ENCODE measurements at regions not wholly inside any gene's neighbourhood (a gene's known extent, or its start where the extent isn't known, plus 50 kb on each side); places are given as distances from the start of the nearest gene placed in this dataset.

DNA sequence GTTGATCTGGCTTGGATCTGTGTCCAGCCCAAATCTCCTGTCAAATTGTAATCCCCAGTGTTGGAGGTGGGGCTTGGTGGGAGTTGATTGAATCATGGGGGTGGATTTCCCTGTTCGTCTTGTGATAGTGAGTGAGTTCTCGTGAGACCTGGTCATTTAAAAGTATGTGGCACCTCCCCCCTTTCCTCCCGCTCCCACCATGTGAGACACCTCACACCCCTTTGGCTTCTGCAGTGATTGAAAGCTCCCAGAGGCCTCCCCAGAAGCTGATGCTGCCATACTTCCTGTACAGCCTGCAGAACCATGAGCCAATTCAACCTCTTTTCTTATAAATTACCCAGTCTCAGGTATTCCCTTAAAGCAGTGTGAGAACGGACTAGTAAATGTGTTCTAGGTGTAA lies 117.3 kb upstream of the PTCH1 start:
- TF ChIP-seq, protein P1, sequence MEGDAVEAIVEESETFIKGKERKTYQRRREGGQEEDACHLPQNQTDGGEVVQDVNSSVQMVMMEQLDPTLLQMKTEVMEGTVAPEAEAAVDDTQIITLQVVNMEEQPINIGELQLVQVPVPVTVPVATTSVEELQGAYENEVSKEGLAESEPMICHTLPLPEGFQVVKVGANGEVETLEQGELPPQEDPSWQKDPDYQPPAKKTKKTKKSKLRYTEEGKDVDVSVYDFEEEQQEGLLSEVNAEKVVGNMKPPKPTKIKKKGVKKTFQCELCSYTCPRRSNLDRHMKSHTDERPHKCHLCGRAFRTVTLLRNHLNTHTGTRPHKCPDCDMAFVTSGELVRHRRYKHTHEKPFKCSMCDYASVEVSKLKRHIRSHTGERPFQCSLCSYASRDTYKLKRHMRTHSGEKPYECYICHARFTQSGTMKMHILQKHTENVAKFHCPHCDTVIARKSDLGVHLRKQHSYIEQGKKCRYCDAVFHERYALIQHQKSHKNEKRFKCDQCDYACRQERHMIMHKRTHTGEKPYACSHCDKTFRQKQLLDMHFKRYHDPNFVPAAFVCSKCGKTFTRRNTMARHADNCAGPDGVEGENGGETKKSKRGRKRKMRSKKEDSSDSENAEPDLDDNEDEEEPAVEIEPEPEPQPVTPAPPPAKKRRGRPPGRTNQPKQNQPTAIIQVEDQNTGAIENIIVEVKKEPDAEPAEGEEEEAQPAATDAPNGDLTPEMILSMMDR (IDR thresholded peaks at IDR 0.05 in 2 of 3, conservative IDR thresholded peaks at IDR 0.05 in 1 of 3; ENCODE audit: borderline replicate concordance in 1 of 3, insufficient read depth in 1 of 3, low read depth in 2 of 3, low read length in 2 of 3), result no peak
- no peak for TF ChIP-seq POLR2AphosphoS5 (IDR thresholded peaks at IDR 0.05; ENCODE audit: low read depth, low read length)
- TF ChIP-seq POLR2A (IDR thresholded peaks at IDR 0.05; ENCODE audit: borderline replicate concordance, extremely low read depth, insufficient read depth, insufficient read length), result no peak
- TF ChIP-seq EZH2 (IDR thresholded peaks at IDR 0.05), result no peak
- TF ChIP-seq CEBPB (IDR thresholded peaks at IDR 0.05; ENCODE audit: low read depth), result no peak
- TF ChIP-seq SIN3A (IDR thresholded peaks at IDR 0.05; ENCODE audit: low read depth), result no peak
- TF ChIP-seq, protein P2, sequence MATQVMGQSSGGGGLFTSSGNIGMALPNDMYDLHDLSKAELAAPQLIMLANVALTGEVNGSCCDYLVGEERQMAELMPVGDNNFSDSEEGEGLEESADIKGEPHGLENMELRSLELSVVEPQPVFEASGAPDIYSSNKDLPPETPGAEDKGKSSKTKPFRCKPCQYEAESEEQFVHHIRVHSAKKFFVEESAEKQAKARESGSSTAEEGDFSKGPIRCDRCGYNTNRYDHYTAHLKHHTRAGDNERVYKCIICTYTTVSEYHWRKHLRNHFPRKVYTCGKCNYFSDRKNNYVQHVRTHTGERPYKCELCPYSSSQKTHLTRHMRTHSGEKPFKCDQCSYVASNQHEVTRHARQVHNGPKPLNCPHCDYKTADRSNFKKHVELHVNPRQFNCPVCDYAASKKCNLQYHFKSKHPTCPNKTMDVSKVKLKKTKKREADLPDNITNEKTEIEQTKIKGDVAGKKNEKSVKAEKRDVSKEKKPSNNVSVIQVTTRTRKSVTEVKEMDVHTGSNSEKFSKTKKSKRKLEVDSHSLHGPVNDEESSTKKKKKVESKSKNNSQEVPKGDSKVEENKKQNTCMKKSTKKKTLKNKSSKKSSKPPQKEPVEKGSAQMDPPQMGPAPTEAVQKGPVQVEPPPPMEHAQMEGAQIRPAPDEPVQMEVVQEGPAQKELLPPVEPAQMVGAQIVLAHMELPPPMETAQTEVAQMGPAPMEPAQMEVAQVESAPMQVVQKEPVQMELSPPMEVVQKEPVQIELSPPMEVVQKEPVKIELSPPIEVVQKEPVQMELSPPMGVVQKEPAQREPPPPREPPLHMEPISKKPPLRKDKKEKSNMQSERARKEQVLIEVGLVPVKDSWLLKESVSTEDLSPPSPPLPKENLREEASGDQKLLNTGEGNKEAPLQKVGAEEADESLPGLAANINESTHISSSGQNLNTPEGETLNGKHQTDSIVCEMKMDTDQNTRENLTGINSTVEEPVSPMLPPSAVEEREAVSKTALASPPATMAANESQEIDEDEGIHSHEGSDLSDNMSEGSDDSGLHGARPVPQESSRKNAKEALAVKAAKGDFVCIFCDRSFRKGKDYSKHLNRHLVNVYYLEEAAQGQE (IDR thresholded peaks at IDR 0.05; ENCODE audit: low read depth), result no peak
- TF ChIP-seq SP1 (IDR thresholded peaks at IDR 0.05; ENCODE audit: low read depth), result no peak
